ENCODE measurements at regions not wholly inside any gene's neighbourhood (a gene's known extent, or its start where the extent isn't known, plus 50 kb on each side); places are given as distances from the start of the nearest gene placed in this dataset.

GRCh38 chr15:81911022-81911971 is 134.5 kb downstream of the MEX3B start:
- TF ChIP-seq CTCF (conservative IDR thresholded peaks at IDR 0.05) (no peak), ZFX (IDR thresholded peaks at IDR 0.05) (no peak)
- H3K27ac ChIP-seq = no peak overlapping the region

GRCh38 chr15:81910355-81911021 is 135.3 kb downstream of the MEX3B start:
- H3K27ac ChIP-seq = no peak overlapping the region

GRCh38 chr15:81909011-81909358 is 136.8 kb downstream of the MEX3B start:
- H3K27ac ChIP-seq = no peak overlapping the region; the same call in 1 of the 2 replicates

More at GRCh38 chr15:81910355-81911021, 135.3 kb downstream of the MEX3B start:
- TF ChIP-seq CTCF (conservative IDR thresholded peaks at IDR 0.05) (no peak), ZFX (IDR thresholded peaks at IDR 0.05) (no peak)

GRCh38 chr15:81908111-81908510 is 137.7 kb downstream of the MEX3B start:
- H3K27ac ChIP-seq = no peak overlapping the region
- TF ChIP-seq ZFX (IDR thresholded peaks at IDR 0.05) (no peak), CTCF (conservative IDR thresholded peaks at IDR 0.05) (no peak)

More at GRCh38 chr15:81909011-81909358, 136.8 kb downstream of the MEX3B start:
- TF ChIP-seq ZFX (IDR thresholded peaks at IDR 0.05) (no peak), CTCF (conservative IDR thresholded peaks at IDR 0.05) (no peak)

GRCh38 chr15:81907521-81907920 is 138.3 kb downstream of the MEX3B start:
- H3K27ac ChIP-seq = no peak overlapping the region
- TF ChIP-seq ZFX (IDR thresholded peaks at IDR 0.05) = no peak
- no peak for TF ChIP-seq CTCF (conservative IDR thresholded peaks at IDR 0.05)

- H3K27ac ChIP-seq = no peak overlapping the region
- TF ChIP-seq ZFX (IDR thresholded peaks at IDR 0.05) (no peak), CTCF (conservative IDR thresholded peaks at IDR 0.05) (no peak)
Measured at GRCh38 chr15:81905889-81906288, 139.9 kb downstream of the MEX3B start.

- H3K27ac ChIP-seq = no peak overlapping the region
- TF ChIP-seq ZFX (IDR thresholded peaks at IDR 0.05) (no peak), CTCF (conservative IDR thresholded peaks at IDR 0.05) (no peak)
Measured at GRCh38 chr15:81901319-81901718, 144.5 kb downstream of the MEX3B start.

Data from C4-2B (cell line).